SK-N-DZ (cell line): ENCODE measurements at regions not wholly inside any gene's neighbourhood (a gene's known extent, or its start where the extent isn't known, plus 50 kb on each side); places are given as distances from the start of the nearest gene placed in this dataset.
"Not testable (repeated sequence)": the region's sequence is repeated elsewhere in the genome, so short reads cannot be mapped to it uniquely, and the experiment has no call there.

Experiments used
- DNase-seq: peaks from one replicate; pipeline ENCODE4 v3.0.0-alpha.2; 2015; ENCODE audit warnings: low spot score

DNA sequence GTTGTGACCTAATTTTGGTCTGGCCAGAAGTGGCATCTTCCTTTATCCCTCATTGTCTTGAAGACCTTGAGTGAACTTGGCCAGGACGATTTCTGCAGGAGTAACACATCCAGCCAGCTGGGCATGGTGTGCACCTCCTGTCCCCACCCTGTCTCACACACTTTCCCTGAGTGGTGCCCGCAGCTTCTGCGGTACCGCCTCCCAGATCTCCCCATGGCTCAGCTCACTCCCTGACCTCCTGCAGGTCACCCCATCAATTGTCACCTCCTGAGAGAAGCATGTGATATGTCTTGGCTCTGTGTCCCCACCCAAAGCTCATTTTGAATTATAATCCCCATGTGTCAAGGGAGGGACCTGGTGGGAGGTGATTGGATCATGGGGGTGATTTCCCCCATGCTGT lies 50.2 kb upstream of the TP53I11 start:
- no peak for DNase-seq

DNA sequence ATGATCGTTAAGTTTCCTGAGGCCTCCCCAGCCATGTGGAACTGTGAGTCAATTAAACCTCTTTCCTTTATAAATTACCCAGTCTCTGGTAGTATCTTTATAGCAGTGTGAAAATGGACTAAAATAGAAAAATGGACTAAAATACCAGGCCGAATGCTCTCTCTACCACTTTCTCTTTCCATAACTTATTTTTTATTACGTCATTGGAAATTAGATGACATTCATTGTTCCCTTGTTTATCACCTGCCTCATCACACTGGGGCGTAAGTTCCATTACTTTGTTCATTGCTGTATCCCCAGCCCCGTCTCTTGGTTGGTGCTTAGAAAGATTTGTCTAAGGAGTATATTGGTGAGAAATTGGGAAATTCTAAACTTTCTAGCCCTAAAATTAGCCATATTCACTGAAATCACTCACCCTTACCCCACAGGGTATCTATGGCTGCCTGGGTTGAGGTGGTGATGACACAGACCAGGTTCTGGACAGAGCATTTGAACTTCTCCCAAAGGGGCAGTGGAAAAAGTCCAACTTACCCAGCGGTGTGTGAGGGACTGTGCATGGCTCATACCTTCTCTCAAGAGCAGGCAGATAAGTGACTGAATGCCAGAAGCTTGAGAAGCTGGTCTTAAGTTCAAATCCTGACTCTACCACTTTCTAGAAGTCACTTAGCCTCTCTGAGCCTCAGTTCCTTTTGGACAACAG lies 50.9 kb upstream of the TP53I11 start:
- DNase-seq, result no peak

GRCh38 chr11:45005106-45005505 lies 54.4 kb upstream of the TP53I11 start:
- no peak for DNase-seq

DNA sequence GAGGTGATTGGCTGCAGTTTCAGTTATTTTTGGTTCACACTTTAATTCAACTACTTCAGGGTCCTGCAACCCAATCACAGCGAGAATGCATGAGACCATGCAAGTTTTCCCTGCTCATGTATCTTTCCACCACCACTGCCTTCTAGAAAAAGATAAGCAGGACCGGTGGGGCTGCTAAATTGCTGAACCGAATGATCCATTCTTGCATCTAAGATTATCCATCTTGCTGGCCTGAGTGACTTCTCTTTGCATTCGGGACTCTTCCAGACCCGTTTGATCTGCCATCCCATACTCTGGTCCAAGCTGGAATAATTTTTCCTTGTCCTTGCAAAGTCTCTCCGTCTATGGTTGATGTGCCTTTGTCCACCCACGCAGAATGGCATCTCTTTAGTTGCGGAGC lies 56.3 kb upstream of the TP53I11 start:
- no peak for DNase-seq

- DNase-seq, result not testable (repeated sequence)
Observed at GRCh38 chr11:45015983-45016382, 65.3 kb upstream of the TP53I11 start.

GRCh38 chr11:45016446-45016845 lies 65.8 kb upstream of the TP53I11 start:
- not testable (repeated sequence) for DNase-seq

DNA sequence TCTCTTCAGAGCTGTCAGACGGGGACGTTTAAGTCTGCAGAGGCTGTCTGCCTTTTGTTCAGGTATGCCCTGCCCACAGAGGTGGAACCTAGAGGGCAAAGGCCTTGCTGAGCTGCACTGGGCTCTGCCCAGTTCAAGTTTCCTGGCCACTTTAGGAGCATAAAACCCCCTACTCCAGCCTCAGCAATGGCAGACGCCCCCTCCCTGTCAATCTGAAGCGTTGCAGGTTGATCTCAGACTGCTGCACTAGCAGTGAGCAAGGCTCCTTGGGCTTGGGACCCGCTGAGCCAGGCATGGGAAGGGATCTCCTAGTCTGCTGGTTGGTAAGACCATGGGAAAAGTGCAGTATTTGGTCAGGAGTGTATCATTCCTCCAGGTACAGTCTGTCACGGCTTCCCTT lies 66.6 kb upstream of the TP53I11 start:
- DNase-seq, result no peak

- no peak for DNase-seq
Observed at GRCh38 chr11:45021001-45021400, 70.3 kb upstream of the TP53I11 start.

DNA sequence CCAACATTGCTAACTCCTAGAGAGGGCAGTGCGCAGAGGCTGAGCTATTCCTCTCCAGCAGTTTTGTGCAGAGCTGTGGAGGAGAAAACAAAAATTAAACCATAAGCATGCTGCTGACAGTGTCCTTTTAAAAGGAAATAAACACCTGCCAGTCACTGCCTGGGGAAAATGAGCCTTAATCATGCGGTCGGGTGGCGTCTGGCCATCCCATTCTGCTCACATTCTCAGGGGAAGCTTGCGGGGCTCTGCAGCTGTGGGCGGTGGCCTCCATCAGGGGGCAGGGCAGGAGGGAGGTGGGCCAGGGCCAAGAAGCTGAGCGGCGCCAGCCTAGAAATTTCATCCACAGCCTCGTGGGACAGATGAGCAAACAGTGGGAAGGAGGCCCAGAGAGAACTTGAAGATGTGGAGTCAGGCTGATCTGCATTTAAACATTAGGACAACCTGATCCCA lies 71.0 kb upstream of the TP53I11 start:
- DNase-seq, result no peak

DNA sequence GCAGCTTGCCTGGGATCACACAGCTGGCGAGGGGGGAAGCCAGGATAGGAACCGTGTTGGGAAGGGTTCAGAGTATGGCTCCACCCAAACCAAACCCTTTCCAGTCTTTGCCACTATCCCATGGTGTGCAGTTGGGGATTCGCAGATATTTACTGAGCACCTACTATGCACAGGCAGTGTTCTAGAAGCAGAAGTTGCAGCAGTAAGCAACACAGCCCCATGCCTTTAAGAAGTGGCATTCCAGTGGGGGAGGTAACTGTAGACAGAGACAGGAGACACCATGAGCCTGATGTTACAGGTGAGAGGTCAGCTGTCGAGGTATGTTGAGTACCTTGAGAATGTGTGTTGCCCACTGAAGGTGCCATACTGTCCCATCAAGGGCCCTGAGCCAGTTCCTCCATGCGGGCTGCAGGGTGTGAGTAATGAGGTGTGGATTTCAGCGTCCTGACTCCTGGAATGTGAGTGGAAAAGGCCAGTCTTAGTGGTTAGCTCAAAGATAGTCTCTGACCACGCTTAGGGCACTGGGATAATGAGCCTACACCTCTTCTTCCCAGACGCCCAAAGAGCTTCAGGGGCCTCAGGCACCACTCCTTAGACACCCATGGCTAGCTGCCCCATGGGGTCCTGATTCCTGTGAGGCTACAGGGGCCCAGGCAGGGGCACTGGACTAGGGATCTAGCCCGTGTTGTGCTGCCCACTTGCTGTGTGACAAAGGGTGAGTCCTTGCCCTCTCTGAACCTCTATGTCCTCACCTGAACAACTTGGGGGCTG lies 71.8 kb upstream of the TP53I11 start:
- no peak for DNase-seq

- no peak for DNase-seq
Observed at GRCh38 chr11:45023065-45023365, 72.3 kb upstream of the TP53I11 start.

- DNase-seq, result no peak
Observed at GRCh38 chr11:45024316-45024715, 73.6 kb upstream of the TP53I11 start.

DNA sequence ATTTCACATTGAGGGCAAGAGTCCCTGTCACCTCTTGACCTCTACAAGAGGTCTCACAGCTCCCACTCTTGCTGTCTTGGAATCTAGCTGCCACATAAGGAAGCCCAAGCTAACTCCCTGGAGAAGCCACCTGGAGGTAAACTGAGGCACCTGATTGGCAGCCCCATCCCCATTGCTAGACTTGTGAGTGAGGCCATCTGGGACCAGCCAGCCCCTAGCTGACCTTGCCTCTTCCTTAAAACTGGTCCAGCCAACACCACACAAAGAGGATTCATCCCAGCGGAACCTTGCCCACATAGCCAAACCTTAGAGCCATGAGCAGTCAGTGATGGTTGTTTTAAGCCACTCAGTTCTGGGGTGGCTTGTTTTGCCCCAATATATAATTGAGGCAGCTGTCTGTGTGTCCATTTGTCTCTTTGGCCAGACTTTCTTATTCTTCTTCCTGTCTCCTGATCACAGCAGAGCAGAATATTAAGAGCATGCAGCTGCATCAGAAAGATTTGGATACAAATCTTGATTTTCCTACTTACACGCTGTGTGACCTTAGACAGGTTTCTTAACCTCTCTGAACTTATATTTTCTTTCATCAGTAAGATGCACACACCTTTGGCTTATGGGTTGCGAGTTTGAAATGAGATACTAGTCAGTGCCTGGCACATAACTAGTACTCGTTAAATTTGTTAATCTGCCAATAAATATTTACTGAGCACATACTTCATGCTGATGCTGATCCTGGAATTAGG lies 74.3 kb upstream of the TP53I11 start:
- DNase-seq, result no peak

GRCh38 chr11:45025716-45026492 lies 75.2 kb upstream of the TP53I11 start:
- DNase-seq, result peak; percentile 77

GRCh38 chr11:45026835-45027234 lies 76.2 kb upstream of the TP53I11 start:
- DNase-seq, result no peak

GRCh38 chr11:45027312-45027711 lies 76.6 kb upstream of the TP53I11 start:
- no peak for DNase-seq

DNA sequence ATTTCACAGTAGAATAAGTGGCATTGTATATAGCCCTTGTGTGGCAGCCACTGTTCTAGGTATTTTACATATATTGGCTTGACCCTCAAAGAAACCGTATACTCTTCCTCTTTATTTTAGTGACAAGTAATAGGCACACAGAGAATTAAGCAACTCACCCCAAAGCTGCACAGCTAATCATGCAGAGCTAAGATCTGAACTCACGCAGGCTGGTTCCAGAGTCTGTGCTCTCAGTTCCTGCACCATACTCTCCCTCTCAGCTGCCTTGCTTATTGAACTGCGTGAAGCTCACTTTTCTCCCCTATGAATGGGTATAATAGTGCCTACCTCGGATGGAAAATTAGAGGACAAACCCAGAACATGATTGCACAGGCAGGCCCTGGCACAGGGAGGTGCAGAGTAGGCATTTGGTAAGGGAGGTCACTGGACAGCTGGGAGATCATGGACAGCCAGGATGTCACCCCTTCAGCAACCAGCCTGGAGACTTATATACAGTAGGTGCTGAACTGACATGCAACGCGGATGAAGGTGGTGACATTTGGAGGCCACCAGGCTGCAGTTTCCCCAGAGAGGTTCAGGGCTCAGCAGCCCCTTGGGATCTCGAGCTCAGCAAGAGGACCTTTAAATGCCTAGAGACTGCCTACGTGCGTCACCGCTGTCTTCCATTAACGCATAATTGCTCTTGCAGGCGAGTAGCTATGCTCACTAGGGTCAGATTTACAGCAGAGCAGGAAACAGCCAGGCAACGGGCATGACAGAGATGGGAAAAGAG lies 78.4 kb upstream of the TP53I11 start:
- peak; percentile 64 for DNase-seq

GRCh38 chr11:45030778-45031177 lies 80.1 kb upstream of the TP53I11 start:
- no peak for DNase-seq

GRCh38 chr11:45031912-45032519 lies 81.3 kb upstream of the TP53I11 start:
- no peak for DNase-seq

DNA sequence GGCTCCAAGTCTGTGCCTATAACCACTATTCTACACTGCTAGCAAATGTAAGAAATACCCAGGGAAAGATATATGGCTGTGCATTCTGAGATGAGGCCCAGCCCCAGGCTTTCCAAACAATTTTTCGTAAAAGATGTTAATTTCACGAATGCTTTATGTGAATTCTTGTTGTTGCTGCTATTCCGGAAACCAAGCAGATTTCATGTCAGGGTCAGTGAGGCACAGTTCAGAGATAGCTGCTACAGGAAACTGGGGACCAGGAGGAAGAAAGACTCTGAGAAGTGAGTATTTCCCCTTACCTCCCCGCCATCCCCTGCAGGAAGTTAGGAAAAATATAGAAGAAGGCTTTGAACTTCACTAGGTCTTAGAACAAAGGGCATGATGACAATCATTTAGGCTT lies 84.7 kb upstream of the TP53I11 start:
- no peak for DNase-seq

DNA sequence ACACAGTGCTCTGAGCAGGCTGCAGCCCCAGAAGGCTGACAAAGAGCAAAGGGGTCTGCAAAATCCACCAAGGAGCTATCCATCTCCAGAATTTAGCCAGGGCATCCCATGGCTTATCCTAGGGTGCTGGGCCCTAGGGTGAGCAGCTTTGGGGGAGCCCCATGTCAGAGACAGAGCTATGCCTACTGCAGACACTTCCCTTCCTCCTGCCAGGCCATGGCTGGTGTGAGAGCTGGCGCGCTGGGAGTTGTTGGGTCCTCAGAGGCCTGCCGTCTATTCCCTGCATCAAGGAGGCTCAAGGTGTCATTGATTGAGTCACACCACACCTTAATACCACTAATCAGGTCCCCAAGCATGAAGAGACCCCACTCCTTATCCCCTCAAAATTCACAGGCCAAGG lies 85.3 kb upstream of the TP53I11 start:
- DNase-seq, result no peak
